C4-2B (cell line): ENCODE measurements at regions not wholly inside any gene's neighbourhood (a gene's known extent, or its start where the extent isn't known, plus 50 kb on each side); places are given as distances from the start of the nearest gene placed in this dataset.

Experiments
- ZFX ChIP-seq: fragments of 450-650 bp; IDR thresholded peaks from 2 replicates; pipeline ENCODE4 v1.6.1; 2017
- TF ChIP-seq, protein P1 (sequence below): fragments of 450-650 bp; conservative IDR thresholded peaks from 2 replicates; pipeline ENCODE4 v1.5.1; 2017; ENCODE audit warnings: mild to moderate bottlenecking

DNA sequence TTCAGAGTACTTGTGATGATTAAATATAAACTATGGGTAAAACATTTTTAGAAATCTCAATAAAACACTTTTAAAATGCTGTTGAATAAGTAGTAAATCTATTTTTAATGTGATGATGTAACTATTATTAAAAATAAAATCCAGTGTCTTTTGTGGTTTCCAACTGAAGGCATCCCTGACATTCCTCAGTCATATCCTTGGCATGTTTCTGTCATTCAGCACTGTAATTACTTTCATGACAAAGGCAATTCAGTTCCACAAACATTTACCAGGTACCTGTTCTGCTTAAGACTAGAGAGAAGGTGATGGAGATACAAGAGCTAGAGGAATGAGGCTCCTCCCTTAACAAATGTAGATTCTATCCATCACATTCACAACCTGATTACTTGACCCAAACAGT is 518.7 kb upstream of the MAP3K7 start:
- TF ChIP-seq, protein P1, sequence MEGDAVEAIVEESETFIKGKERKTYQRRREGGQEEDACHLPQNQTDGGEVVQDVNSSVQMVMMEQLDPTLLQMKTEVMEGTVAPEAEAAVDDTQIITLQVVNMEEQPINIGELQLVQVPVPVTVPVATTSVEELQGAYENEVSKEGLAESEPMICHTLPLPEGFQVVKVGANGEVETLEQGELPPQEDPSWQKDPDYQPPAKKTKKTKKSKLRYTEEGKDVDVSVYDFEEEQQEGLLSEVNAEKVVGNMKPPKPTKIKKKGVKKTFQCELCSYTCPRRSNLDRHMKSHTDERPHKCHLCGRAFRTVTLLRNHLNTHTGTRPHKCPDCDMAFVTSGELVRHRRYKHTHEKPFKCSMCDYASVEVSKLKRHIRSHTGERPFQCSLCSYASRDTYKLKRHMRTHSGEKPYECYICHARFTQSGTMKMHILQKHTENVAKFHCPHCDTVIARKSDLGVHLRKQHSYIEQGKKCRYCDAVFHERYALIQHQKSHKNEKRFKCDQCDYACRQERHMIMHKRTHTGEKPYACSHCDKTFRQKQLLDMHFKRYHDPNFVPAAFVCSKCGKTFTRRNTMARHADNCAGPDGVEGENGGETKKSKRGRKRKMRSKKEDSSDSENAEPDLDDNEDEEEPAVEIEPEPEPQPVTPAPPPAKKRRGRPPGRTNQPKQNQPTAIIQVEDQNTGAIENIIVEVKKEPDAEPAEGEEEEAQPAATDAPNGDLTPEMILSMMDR, result no peak
- TF ChIP-seq ZFX, result no peak
